Caco-2 (cell line): ENCODE measurements at regions not wholly inside any gene's neighbourhood (a gene's known extent, or its start where the extent isn't known, plus 50 kb on each side); places are given as distances from the start of the nearest gene placed in this dataset.
"Not testable (repeated sequence)": the region's sequence is repeated elsewhere in the genome, so short reads cannot be mapped to it uniquely, and the experiment has no call there.

Experiments
- BruUV-seq: library from RNA; stranded (reverse); fragments of 400-500 nt; replicated peaks from 2 replicates; lab custom pipeline; 2021; lab: Mats Ljungman, UMichigan
- CTCF ChIA-PET: fragments of 300-600 bp; sonication (Branson Sonifier 250); formaldehyde crosslinking; loops from one replicate; lab custom pipeline; 2022; ENCODE audit warnings: antibody characterized with exemption; lab: Charles Lee
- POLR2A ChIA-PET: fragments of 300-600 bp; sonication (Branson Sonifier 250); formaldehyde crosslinking; loops from one replicate; lab custom pipeline; 2022; ENCODE audit warnings: antibody characterized with exemption; lab: Charles Lee
- DNase-seq, 2 experiments: peaks; one replicate each; pipeline versions ENCODE4 v3.0.0 to v3.0.0-alpha.2; 2020 to 2022
- H3K27me3 ChIP-seq: replicated peaks from 2 replicates; pipeline ENCODE4 v1.6.0; 2011; ENCODE audit warnings: low read length; ENCODE audit not compliant: control insufficient read depth, insufficient read depth
- H3K36me3 ChIP-seq: 2 replicates; pipeline ENCODE4 v1.5.1; 2011; ENCODE audit warnings: low read length; ENCODE audit not compliant: control insufficient read depth, insufficient read depth
- H3K4me1 ChIP-seq: fragments of 250-450 bp; sonication (Bioruptor Pico); 2 replicates; pipeline ENCODE4 v1.5.1; 2020; ENCODE audit warnings: mild to moderate bottlenecking
- H3K4me3 ChIP-seq: 2 replicates; pipeline ENCODE4 v1.5.1; 2011; ENCODE audit warnings: low read depth, mild to moderate bottlenecking, control low read depth, low read length
- H3K9me3 ChIP-seq: fragments of 250-450 bp; sonication (Bioruptor Pico); 2 replicates; pipeline ENCODE4 v1.5.1; 2020; ENCODE audit warnings: mild to moderate bottlenecking, moderate library complexity
- H3K27ac Mint-ChIP-seq: one replicate; pipeline ENCODE4 v1.8.0; 2022; ENCODE audit warnings: mixed read lengths; ENCODE audit not compliant: unreplicated experiment
- H3K27me3 Mint-ChIP-seq: one replicate; pipeline ENCODE4 v1.8.0; 2022; ENCODE audit warnings: mixed read lengths; ENCODE audit not compliant: insufficient read depth, unreplicated experiment
- H3K36me3 Mint-ChIP-seq: one replicate; pipeline ENCODE4 v1.8.0; 2022; ENCODE audit warnings: mild to moderate bottlenecking, mixed read lengths; ENCODE audit not compliant: insufficient read depth, unreplicated experiment
- H3K4me1 Mint-ChIP-seq: one replicate; pipeline ENCODE4 v1.8.0; 2022; ENCODE audit warnings: low read depth, mixed read lengths; ENCODE audit not compliant: unreplicated experiment
- H3K4me3 Mint-ChIP-seq: one replicate; pipeline ENCODE4 v1.8.0; 2022; ENCODE audit warnings: mild to moderate bottlenecking, moderate library complexity, mixed read lengths; ENCODE audit not compliant: unreplicated experiment
- H3K9me3 Mint-ChIP-seq: one replicate; pipeline ENCODE4 v1.8.0; 2022; ENCODE audit warnings: mixed read lengths; ENCODE audit not compliant: unreplicated experiment
- intact Hi-C: fragments of 100-400 bp; cut with micrococcal nuclease; formaldehyde crosslinking; loops from one replicate; pipeline ENCODE4 v1.10.0; 2022; ENCODE audit not compliant: unreplicated experiment
- TF ChIP-seq, protein P1 (sequence below), 2 experiments: fragments of 200-600 bp in 1 of 2; IDR thresholded peaks; 1 replicate in 1 of 2; 2 replicates in 1 of 2; pipeline versions ENCODE4 v1.5.1 to v1.8.0; 2011 to 2022; ENCODE audit warnings: antibody characterized with exemption in 1 of 2, control low read depth in 1 of 2, inconsistent platforms in 1 of 2, low read depth in 1 of 2, low read length in 1 of 2, mild to moderate bottlenecking in 1 of 2, moderate library complexity in 1 of 2; ENCODE audit not compliant: insufficient read depth in 1 of 2, severe bottlenecking in 1 of 2, unreplicated experiment in 1 of 2

GRCh38 chr16:65816556-65816955 is 549.9 kb upstream of the CDH5 start:
- no peak overlapping the region for H3K4me3 Mint-ChIP-seq
- Histone ChIP-seq H3K4me3 (no peak overlapping the region), H3K27me3 (no peaks in the 10 kb centered on the region), H3K36me3 (no peaks in the 10 kb centered on the region), H3K4me1 (no peaks in the 10 kb centered on the region), H3K9me3 (no peaks in the 10 kb centered on the region; the same call in 1 of the 2 replicates)
- peaks cover 3% of the 10 kb centered on the region for H3K27me3 Mint-ChIP-seq
- POLR2A ChIA-PET, result no interaction called here
- DNase-seq, result no peak
- TF ChIP-seq, protein P1, sequence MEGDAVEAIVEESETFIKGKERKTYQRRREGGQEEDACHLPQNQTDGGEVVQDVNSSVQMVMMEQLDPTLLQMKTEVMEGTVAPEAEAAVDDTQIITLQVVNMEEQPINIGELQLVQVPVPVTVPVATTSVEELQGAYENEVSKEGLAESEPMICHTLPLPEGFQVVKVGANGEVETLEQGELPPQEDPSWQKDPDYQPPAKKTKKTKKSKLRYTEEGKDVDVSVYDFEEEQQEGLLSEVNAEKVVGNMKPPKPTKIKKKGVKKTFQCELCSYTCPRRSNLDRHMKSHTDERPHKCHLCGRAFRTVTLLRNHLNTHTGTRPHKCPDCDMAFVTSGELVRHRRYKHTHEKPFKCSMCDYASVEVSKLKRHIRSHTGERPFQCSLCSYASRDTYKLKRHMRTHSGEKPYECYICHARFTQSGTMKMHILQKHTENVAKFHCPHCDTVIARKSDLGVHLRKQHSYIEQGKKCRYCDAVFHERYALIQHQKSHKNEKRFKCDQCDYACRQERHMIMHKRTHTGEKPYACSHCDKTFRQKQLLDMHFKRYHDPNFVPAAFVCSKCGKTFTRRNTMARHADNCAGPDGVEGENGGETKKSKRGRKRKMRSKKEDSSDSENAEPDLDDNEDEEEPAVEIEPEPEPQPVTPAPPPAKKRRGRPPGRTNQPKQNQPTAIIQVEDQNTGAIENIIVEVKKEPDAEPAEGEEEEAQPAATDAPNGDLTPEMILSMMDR (IDR thresholded peaks at IDR 0.05; ENCODE audit: insufficient read depth in 1 of 2, low read depth in 1 of 2, low read length in 1 of 2, severe bottlenecking in 1 of 2, unreplicated experiment in 1 of 2), result no peak
- H3K36me3 Mint-ChIP-seq, result no peaks in the 10 kb centered on the region
- BruUV-seq, result no TSS peak
- CTCF ChIA-PET, result no interaction called here
- H3K4me1 Mint-ChIP-seq, result no peaks in the 10 kb centered on the region
- H3K27ac Mint-ChIP-seq, result no peak overlapping the region
- no peaks in the 10 kb centered on the region for H3K9me3 Mint-ChIP-seq
- intact Hi-C loops, result no loop called here

GRCh38 chr16:65815707-65816106 is 550.8 kb upstream of the CDH5 start:
- Mint-ChIP-seq H3K27ac (no peak overlapping the region), H3K9me3 (no peaks in the 10 kb centered on the region), H3K4me3 (no peak overlapping the region), H3K4me1 (no peaks in the 10 kb centered on the region), H3K36me3 (no peaks in the 10 kb centered on the region), H3K27me3 (peaks cover 3% of the 10 kb centered on the region)
- TF ChIP-seq, protein P1 (IDR thresholded peaks at IDR 0.05; ENCODE audit: insufficient read depth in 1 of 2, low read depth in 1 of 2, low read length in 1 of 2, severe bottlenecking in 1 of 2, unreplicated experiment in 1 of 2), result no peak
- H3K36me3 ChIP-seq, result no peaks in the 10 kb centered on the region
- POLR2A ChIA-PET, result no interaction called here
- H3K4me1 ChIP-seq, result no peaks in the 10 kb centered on the region
- intact Hi-C loops, result no loop called here
- H3K9me3 ChIP-seq, result no peaks in the 10 kb centered on the region; the same call in 1 of the 2 replicates
- no peak for DNase-seq
- CTCF ChIA-PET, result no interaction called here
- no peak overlapping the region for H3K4me3 ChIP-seq
- H3K27me3 ChIP-seq, result no peaks in the 10 kb centered on the region
- BruUV-seq, result no TSS peak

- CTCF ChIA-PET, result not testable (repeated sequence)
These were observed 552.6 kb upstream of the CDH5 start for GRCh38 chr16:65813879-65814278.

GRCh38 chr16:65809627-65810026 is 556.9 kb upstream of the CDH5 start:
- H3K9me3 Mint-ChIP-seq, result no peaks in the 10 kb centered on the region

More at GRCh38 chr16:65813879-65814278, 552.6 kb upstream of the CDH5 start:
- H3K36me3 Mint-ChIP-seq, H3K27ac Mint-ChIP-seq, intact Hi-C loops, H3K4me3 ChIP-seq, H3K9me3 ChIP-seq, DNase-seq, H3K4me1 Mint-ChIP-seq, H3K36me3 ChIP-seq, POLR2A ChIA-PET, H3K4me3 Mint-ChIP-seq, H3K27me3 ChIP-seq, H3K4me1 ChIP-seq, H3K27me3 Mint-ChIP-seq, BruUV-seq, H3K9me3 Mint-ChIP-seq: not testable (repeated sequence)

More at GRCh38 chr16:65809627-65810026, 556.9 kb upstream of the CDH5 start:
- H3K4me3 ChIP-seq, result no peak overlapping the region
- H3K36me3 ChIP-seq, result no peaks in the 10 kb centered on the region
- no peaks in the 10 kb centered on the region; the same call in 1 of the 2 replicates for H3K9me3 ChIP-seq
- DNase-seq, result no peak
- CTCF ChIA-PET, result no interaction called here
- POLR2A ChIA-PET, result no interaction called here
- Mint-ChIP-seq H3K4me1 (no peaks in the 10 kb centered on the region), H3K27ac (no peak overlapping the region), H3K4me3 (no peak overlapping the region), H3K36me3 (no peaks in the 10 kb centered on the region), H3K27me3 (peaks cover 18% of the 10 kb centered on the region)
- intact Hi-C loops, result no loop called here
- H3K27me3 ChIP-seq, result no peaks in the 10 kb centered on the region
- TF ChIP-seq, protein P1 (IDR thresholded peaks at IDR 0.05; ENCODE audit: insufficient read depth in 1 of 2, low read depth in 1 of 2, low read length in 1 of 2, severe bottlenecking in 1 of 2, unreplicated experiment in 1 of 2), result no peak
- no TSS peak for BruUV-seq
- H3K4me1 ChIP-seq, result no peaks in the 10 kb centered on the region
